ENCODE measurements at regions not wholly inside any gene's neighbourhood (a gene's known extent, or its start where the extent isn't known, plus 50 kb on each side); places are given as distances from the start of the nearest gene placed in this dataset.

DNA sequence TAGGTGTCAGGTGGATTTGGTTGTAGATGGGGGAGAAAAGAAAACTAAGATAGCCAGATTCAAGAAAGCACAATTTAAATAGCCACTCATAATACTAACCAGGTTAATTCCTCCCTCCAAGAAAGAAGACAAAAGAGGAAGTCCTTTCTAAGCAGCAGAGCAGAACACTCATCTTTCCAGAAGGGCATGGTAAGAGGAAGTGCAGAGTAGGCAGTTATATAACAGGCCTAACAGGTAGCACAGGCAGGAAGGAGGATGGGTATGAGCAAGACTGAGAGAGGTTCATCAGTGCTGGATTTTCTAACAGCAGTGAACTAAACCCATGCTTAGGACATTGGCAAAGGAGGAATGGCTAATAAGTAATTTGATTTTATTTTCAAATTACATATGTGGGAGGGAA lies 517.5 kb downstream of the PLPP3 start:
- Histone ChIP-seq H3K4me1 (ENCODE audit: insufficient read depth, low read length) (peaks cover 31% of the 10 kb centered on the region), H3K9me2 (replicated peaks; ENCODE audit: low read length) (no peaks in the 10 kb centered on the region), H3K9ac (ENCODE audit: low read length) (no peak overlapping the region), H3K27me3 (ENCODE audit: low read length) (no peaks in the 10 kb centered on the region), H3K9me3 (ENCODE audit: low read length) (no peaks in the 10 kb centered on the region), H2AFZ (ENCODE audit: low read length) (no peak overlapping the region), H3K36me3 (ENCODE audit: low read depth, low read length) (no peaks in the 10 kb centered on the region), H3K79me2 (ENCODE audit: low read length) (no peaks in the 10 kb centered on the region), H4K20me1 (ENCODE audit: low read length) (no peaks in the 10 kb centered on the region), H3F3A (ENCODE audit: low read length, unreplicated experiment) (no peaks in the 10 kb centered on the region), H3K27ac (ENCODE audit: low read length) (no peak overlapping the region), H3K4me2 (ENCODE audit: low read length) (no peak overlapping the region), H3K4me3 (ENCODE audit: low read length) (no peak overlapping the region)
- no peak for ATAC-seq
- ChIA-PET CTCF (no interaction called here), POLR2A (ENCODE audit: unreplicated experiment) (no interaction called here)
- intact Hi-C loops (cut with micrococcal nuclease): loop anchor here (10.0 kb wide), 1 partner anchor 313 kb away; no protein-coding TSS in a partner anchor
- TF ChIP-seq, protein P1, sequence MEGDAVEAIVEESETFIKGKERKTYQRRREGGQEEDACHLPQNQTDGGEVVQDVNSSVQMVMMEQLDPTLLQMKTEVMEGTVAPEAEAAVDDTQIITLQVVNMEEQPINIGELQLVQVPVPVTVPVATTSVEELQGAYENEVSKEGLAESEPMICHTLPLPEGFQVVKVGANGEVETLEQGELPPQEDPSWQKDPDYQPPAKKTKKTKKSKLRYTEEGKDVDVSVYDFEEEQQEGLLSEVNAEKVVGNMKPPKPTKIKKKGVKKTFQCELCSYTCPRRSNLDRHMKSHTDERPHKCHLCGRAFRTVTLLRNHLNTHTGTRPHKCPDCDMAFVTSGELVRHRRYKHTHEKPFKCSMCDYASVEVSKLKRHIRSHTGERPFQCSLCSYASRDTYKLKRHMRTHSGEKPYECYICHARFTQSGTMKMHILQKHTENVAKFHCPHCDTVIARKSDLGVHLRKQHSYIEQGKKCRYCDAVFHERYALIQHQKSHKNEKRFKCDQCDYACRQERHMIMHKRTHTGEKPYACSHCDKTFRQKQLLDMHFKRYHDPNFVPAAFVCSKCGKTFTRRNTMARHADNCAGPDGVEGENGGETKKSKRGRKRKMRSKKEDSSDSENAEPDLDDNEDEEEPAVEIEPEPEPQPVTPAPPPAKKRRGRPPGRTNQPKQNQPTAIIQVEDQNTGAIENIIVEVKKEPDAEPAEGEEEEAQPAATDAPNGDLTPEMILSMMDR (conservative IDR thresholded peaks at IDR 0.05; ENCODE audit: low read depth, low read length): no peak
- TF ChIP-seq EZH2 (IDR thresholded peaks at IDR 0.05; ENCODE audit: low read length, unreplicated experiment) (no peak), EZH2phosphoT487 (IDR thresholded peaks at IDR 0.05; ENCODE audit: borderline replicate concordance, low read length) (no peak)
- no TSS peak for BruUV-seq (replicated peaks)
- DNase-seq: peak; percentile 63

DNA sequence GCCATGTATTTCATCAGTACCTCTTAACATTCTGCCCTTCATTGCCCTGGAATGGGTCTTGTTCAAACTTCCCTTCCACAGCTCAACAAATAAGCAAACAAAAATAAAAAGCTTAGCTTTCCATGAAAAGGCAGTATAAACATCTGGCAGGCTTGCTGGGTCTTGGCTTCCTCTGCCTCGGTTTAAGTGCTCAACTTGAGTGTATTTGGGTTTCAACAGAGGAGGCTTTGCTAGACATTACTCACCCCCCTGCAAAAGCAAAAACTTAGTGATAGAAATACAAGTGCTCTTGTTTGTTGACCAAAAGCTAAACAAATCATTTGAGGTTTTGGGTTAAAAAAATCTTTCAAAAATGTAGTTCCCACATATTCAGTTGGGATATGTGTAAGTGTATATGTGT lies 518.5 kb downstream of the PLPP3 start:
- BruUV-seq (replicated peaks): no TSS peak

More for the DNA sequence above, 518.5 kb downstream of the PLPP3 start:
- Histone ChIP-seq H3F3A (ENCODE audit: low read length, unreplicated experiment) (no peaks in the 10 kb centered on the region), H4K20me1 (ENCODE audit: low read length) (no peaks in the 10 kb centered on the region), H3K27me3 (ENCODE audit: low read length) (no peaks in the 10 kb centered on the region), H3K9me3 (ENCODE audit: low read length) (no peaks in the 10 kb centered on the region), H3K4me1 (ENCODE audit: insufficient read depth, low read length) (peaks cover 36% of the 10 kb centered on the region), H2AFZ (ENCODE audit: low read length) (no peak overlapping the region), H3K36me3 (ENCODE audit: low read depth, low read length) (no peaks in the 10 kb centered on the region), H3K27ac (ENCODE audit: low read length) (no peak overlapping the region), H3K9ac (ENCODE audit: low read length) (no peak overlapping the region), H3K9me2 (replicated peaks; ENCODE audit: low read length) (no peaks in the 10 kb centered on the region), H3K79me2 (ENCODE audit: low read length) (no peaks in the 10 kb centered on the region), H3K4me2 (ENCODE audit: low read length) (no peak overlapping the region), H3K4me3 (ENCODE audit: low read length) (no peak overlapping the region)
- ChIA-PET CTCF (no interaction called here), POLR2A (ENCODE audit: unreplicated experiment) (no interaction called here)
- intact Hi-C loops (cut with micrococcal nuclease): loop anchor here (10.0 kb wide), 1 partner anchor 314 kb away; no protein-coding TSS in a partner anchor
- ATAC-seq (no peak), DNase-seq (no peak)
- TF ChIP-seq EZH2phosphoT487 (IDR thresholded peaks at IDR 0.05; ENCODE audit: borderline replicate concordance, low read length): no peak
- TF ChIP-seq EZH2 (IDR thresholded peaks at IDR 0.05; ENCODE audit: low read length, unreplicated experiment): no peak
- TF ChIP-seq, protein P1 (conservative IDR thresholded peaks at IDR 0.05; ENCODE audit: low read depth, low read length): no peak
